ENCODE measurements at regions not wholly inside any gene's neighbourhood (a gene's known extent, or its start where the extent isn't known, plus 50 kb on each side); places are given as distances from the start of the nearest gene placed in this dataset.

GRCh38 chr4:13036841-13037240 lies 447.3 kb downstream of the RAB28 start:
- no peak overlapping the region for H2AFZ ChIP-seq (ENCODE audit: low read length)
- ChIA-PET POLR2A (no interaction called here), CTCF (ENCODE audit: low intra/inter-chr PET ratio, low total read pairs) (no interaction called here)
- BruUV-seq (replicated peaks): no TSS peak
- in situ Hi-C loops (cut with HindIII; ENCODE audit: extremely low pct_ligation_motif_present, low pct_unique_long_range_greater_than_20kb): no loop called here
- no peaks in the 10 kb centered on the region for H3K9me3 ChIP-seq (ENCODE audit: low read length)
- FAIRE-seq (no peak), ATAC-seq (no peak), DNase-seq (ENCODE audit: low spot score) (no peak)
- no peaks in the 10 kb centered on the region for H3K36me3 ChIP-seq (replicated peaks in 1 of 2; ENCODE audit: control insufficient read depth in 1 of 2, insufficient read depth in 2 of 2, low read length in 2 of 2)
- TF ChIP-seq GPN1 (CRISPR knock-in tag; IDR thresholded peaks at IDR 0.05; ENCODE audit: borderline replicate concordance) (no peak), CREB1 (IDR thresholded peaks at IDR 0.05) (no peak), CREB1 (CRISPR knock-in tag; IDR thresholded peaks at IDR 0.05) (no peak), ZNF570 (CRISPR knock-in tag; IDR thresholded peaks at IDR 0.05; ENCODE audit: borderline replicate concordance) (no peak)
- no peak overlapping the region for H3K4me2 ChIP-seq (ENCODE audit: low read depth, low read length)
- H3K4me1 ChIP-seq (ENCODE audit: insufficient read depth, low read length): peaks cover 17% of the 10 kb centered on the region
- H3K79me2 ChIP-seq (ENCODE audit: insufficient read depth, low read length): no peaks in the 10 kb centered on the region
- no peak overlapping the region for H3K9ac ChIP-seq (ENCODE audit: insufficient read depth, low read depth, low read length)
- intact Hi-C loops (cut with micrococcal nuclease; ENCODE audit: unreplicated experiment): no loop called here
- WGBS (ENCODE audit: low lambda C conversion rate): 31% methylated on average over 3 of the region's 3 CpGs
- no peak overlapping the region for H3K27ac ChIP-seq (ENCODE audit: extremely low read length, insufficient read depth, low read length)
- H3K27me3 ChIP-seq (ENCODE audit: control insufficient read depth in 1 of 2, insufficient read depth in 2 of 2, low read length in 2 of 2): no peaks in the 10 kb centered on the region
- H4K20me1 ChIP-seq (ENCODE audit: insufficient read depth, low read length): no peaks in the 10 kb centered on the region
- no peak overlapping the region for H3K4me3 ChIP-seq (replicated peaks in 1 of 3; ENCODE audit: insufficient read depth in 1 of 3, low read depth in 2 of 3, low read length in 3 of 3)

DNA sequence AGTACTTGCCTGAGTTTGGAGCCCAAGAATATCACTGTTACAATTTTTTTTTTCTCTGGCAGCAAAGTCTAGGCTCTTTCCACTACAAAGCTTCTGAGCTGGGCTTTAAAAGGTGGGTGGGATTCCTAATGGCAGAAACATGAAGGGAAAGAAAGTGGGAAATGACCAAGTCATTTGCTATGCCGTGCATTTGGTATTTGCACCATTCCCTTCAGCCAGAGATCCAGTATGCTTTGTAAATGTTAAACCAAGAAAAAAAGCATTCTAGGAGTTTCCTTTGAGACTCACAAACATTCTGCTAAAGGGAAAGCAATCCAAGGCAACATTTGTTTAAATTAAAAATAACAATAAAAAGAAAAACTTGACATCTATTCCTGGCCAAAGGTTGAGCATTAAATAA lies 451.2 kb downstream of the RAB28 start:
- FAIRE-seq (no peak), ATAC-seq (no peak), DNase-seq (ENCODE audit: low spot score) (no peak)
- POLR2A ChIA-PET: no interaction called here
- H2AFZ ChIP-seq (ENCODE audit: low read length): no peak overlapping the region
- 75% methylated on average over 1 of the region's 1 CpG for WGBS (ENCODE audit: low lambda C conversion rate)
- in situ Hi-C loops (cut with HindIII; ENCODE audit: extremely low pct_ligation_motif_present, low pct_unique_long_range_greater_than_20kb): no loop called here
- H3K27ac ChIP-seq (ENCODE audit: extremely low read length, insufficient read depth, low read length): no peak overlapping the region
- H3K4me2 ChIP-seq (ENCODE audit: low read depth, low read length): no peak overlapping the region
- no peaks in the 10 kb centered on the region for H3K36me3 ChIP-seq (replicated peaks in 1 of 2; ENCODE audit: control insufficient read depth in 1 of 2, insufficient read depth in 2 of 2, low read length in 2 of 2)
- no peak for TF ChIP-seq AGO1 (IDR thresholded peaks at IDR 0.05; ENCODE audit: low read depth, low read length, poor library complexity, severe bottlenecking)
- no peak for TF ChIP-seq JUN (CRISPR knock-in tag; IDR thresholded peaks at IDR 0.05)
- no peak for TF ChIP-seq SKIL (CRISPR knock-in tag; IDR thresholded peaks at IDR 0.05; ENCODE audit: borderline replicate concordance)
- no peak for TF ChIP-seq ARNT (IDR thresholded peaks at IDR 0.05)
- no peak for TF ChIP-seq GZF1 (CRISPR knock-in tag; IDR thresholded peaks at IDR 0.05)
- no peak for TF ChIP-seq TBP (CRISPR knock-in tag; IDR thresholded peaks at IDR 0.05)
- no peak for TF ChIP-seq PREB (CRISPR knock-in tag; IDR thresholded peaks at IDR 0.05)
- no peak for TF ChIP-seq STAT6 (CRISPR knock-in tag; IDR thresholded peaks at IDR 0.05; ENCODE audit: borderline replicate concordance)
- TF ChIP-seq ZNF124 (CRISPR knock-in tag; IDR thresholded peaks at IDR 0.05): no peak
- intact Hi-C loops (cut with micrococcal nuclease; ENCODE audit: unreplicated experiment): no loop called here
- no peak overlapping the region for H3K4me3 ChIP-seq (replicated peaks in 1 of 3; ENCODE audit: insufficient read depth in 1 of 3, low read depth in 2 of 3, low read length in 3 of 3)
- no TSS peak for BruUV-seq (replicated peaks)
- H3K4me1 ChIP-seq (ENCODE audit: insufficient read depth, low read length): peaks cover 31% of the 10 kb centered on the region
- H3K79me2 ChIP-seq (ENCODE audit: insufficient read depth, low read length): no peaks in the 10 kb centered on the region
- H3K27me3 ChIP-seq (ENCODE audit: control insufficient read depth in 1 of 2, insufficient read depth in 2 of 2, low read length in 2 of 2): no peaks in the 10 kb centered on the region
- H4K20me1 ChIP-seq (ENCODE audit: insufficient read depth, low read length): no peaks in the 10 kb centered on the region
- no peak overlapping the region for H3K9ac ChIP-seq (ENCODE audit: insufficient read depth, low read depth, low read length)
- no peaks in the 10 kb centered on the region for H3K9me3 ChIP-seq (ENCODE audit: low read length)
- CTCF ChIA-PET (ENCODE audit: low intra/inter-chr PET ratio, low total read pairs): no interaction called here

Data from HepG2 (cell line).